Tibial nerve (tissue), 4 donors: ENCODE measurements at regions not wholly inside any gene's neighbourhood (a gene's known extent, or its start where the extent isn't known, plus 50 kb on each side); places are given as distances from the start of the nearest gene placed in this dataset.

Experiments used
- DNase-seq, 2 donors: peaks; one replicate each; pipeline ENCODE4 v3.0.0-alpha.2; 2019; ENCODE audit warnings: low spot score in 2 of 2
- H3K27ac ChIP-seq, 4 donors: fragments of 200-600 bp; sonication (generic) in 3 of 4; one replicate each; pipeline ENCODE4 v1.5.1; 2017 to 2019; ENCODE audit warnings: mild to moderate bottlenecking in 1 of 4
- H3K27me3 ChIP-seq, 2 donors: fragments of 200-600 bp; sonication (generic) in 1 of 2; one replicate each; pipeline versions ENCODE4 v1.5.1 to v1.6.0; 2017 to 2019
- H3K36me3 ChIP-seq, 3 donors: fragments of 200-600 bp; sonication (generic); one replicate each; pipeline ENCODE4 v1.5.1; 2018 to 2019
- H3K4me1 ChIP-seq, 4 donors: fragments of 200-600 bp; sonication (generic) in 3 of 4; one replicate each; pipeline ENCODE4 v1.5.1; 2017 to 2019
- H3K4me3 ChIP-seq, 4 donors: fragments of 200-600 bp; sonication (generic) in 3 of 4; one replicate each; pipeline ENCODE4 v1.5.1; 2017 to 2019; ENCODE audit warnings: mild to moderate bottlenecking in 1 of 4, moderate library complexity in 1 of 4
- H3K9me3 ChIP-seq, 4 donors: fragments of 200-600 bp; sonication (generic) in 3 of 4; one replicate each; pipeline ENCODE4 v1.5.1; 2017 to 2019
- EP300 ChIP-seq, 2 donors: sonication (generic); formaldehyde crosslinking; IDR thresholded peaks; one replicate each; pipeline ENCODE4 v1.6.1; 2017; ENCODE audit warnings: antibody characterized with exemption in 2 of 2, mild to moderate bottlenecking in 1 of 2
- POLR2A ChIP-seq, 2 donors: fragments of 450-650 bp; IDR thresholded peaks; one replicate each; pipeline ENCODE4 v1.6.1; 2017; ENCODE audit warnings: antibody characterized with exemption in 2 of 2, mild to moderate bottlenecking in 2 of 2, moderate library complexity in 2 of 2
- WGBS, 2 donors: methylation state at CpG; one replicate each; pipeline ENCODE4 v1.1.5; 2018; 5-methylcytosine and 5-hydroxymethylcytosine counted together
- TF ChIP-seq, protein P1 (sequence below), 5 experiments: fragments of 200-600 bp in 3 of 5; fragments of 450-650 bp in 2 of 5; sonication (generic) in 3 of 5; IDR thresholded peaks; one replicate each; pipeline ENCODE4 v1.5.1; 2016 to 2019; ENCODE audit warnings: antibody characterized with exemption in 5 of 5, mild to moderate bottlenecking in 3 of 5, moderate library complexity in 2 of 5

DNA sequence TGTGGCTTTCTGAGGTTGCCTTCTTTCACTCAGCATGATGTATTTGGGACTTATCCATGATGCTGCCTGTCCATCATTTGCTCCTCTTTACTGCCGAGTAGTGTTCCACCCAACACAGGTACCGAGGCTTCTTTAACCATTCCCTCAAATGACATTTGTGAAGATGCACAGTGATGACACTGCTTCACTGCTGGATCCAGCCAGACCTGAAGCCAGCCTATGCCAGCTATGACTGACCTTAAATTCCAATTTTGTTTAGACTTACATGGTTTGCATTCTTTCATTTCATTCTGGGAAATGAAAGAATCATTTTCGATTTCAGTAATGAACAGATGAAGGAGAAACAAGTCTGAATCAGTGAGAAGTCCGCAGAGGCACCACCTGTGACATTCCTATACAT lies 271.0 kb downstream of the AACS start:
- TF ChIP-seq EP300 (IDR thresholded peaks at IDR 0.05) (no peak), POLR2A (IDR thresholded peaks at IDR 0.05) (no peak)
- TF ChIP-seq, protein P1, sequence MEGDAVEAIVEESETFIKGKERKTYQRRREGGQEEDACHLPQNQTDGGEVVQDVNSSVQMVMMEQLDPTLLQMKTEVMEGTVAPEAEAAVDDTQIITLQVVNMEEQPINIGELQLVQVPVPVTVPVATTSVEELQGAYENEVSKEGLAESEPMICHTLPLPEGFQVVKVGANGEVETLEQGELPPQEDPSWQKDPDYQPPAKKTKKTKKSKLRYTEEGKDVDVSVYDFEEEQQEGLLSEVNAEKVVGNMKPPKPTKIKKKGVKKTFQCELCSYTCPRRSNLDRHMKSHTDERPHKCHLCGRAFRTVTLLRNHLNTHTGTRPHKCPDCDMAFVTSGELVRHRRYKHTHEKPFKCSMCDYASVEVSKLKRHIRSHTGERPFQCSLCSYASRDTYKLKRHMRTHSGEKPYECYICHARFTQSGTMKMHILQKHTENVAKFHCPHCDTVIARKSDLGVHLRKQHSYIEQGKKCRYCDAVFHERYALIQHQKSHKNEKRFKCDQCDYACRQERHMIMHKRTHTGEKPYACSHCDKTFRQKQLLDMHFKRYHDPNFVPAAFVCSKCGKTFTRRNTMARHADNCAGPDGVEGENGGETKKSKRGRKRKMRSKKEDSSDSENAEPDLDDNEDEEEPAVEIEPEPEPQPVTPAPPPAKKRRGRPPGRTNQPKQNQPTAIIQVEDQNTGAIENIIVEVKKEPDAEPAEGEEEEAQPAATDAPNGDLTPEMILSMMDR (IDR thresholded peaks at IDR 0.05): no peak
- Histone ChIP-seq H3K27me3 (peaks cover 0 to 2% of the 10 kb centered on the region in 2 donors), H3K36me3 (no peaks in the 10 kb centered on the region), H3K4me3 (no peak overlapping the region), H3K27ac (no peak overlapping the region), H3K9me3 (no peaks in the 10 kb centered on the region), H3K4me1 (peaks cover 0 to 10% (median 0%) of the 10 kb centered on the region in 4 donors)
- WGBS, 2 donors: 90 to 95% methylated on average over 4 of the region's 4 CpGs
- no peak for DNase-seq

GRCh38 chr12:125340791-125341190 lies 275.6 kb downstream of the AACS start:
- TF ChIP-seq, protein P1 (IDR thresholded peaks at IDR 0.05): no peak
- peak in 1 of 2 donors; percentile 54 for TF ChIP-seq EP300 (IDR thresholded peaks at IDR 0.05)
- no peaks in the 10 kb centered on the region for H3K27me3 ChIP-seq
- H3K4me1 ChIP-seq: peaks cover 0 to 4% (median 0%) of the 10 kb centered on the region in 4 donors
- peak overlapping the region in 3 of 4 donors; percentile 35 to 73 (median 67) for H3K27ac ChIP-seq
- 11 to 17% methylated on average over 5 of the region's 5 CpGs for WGBS, 2 donors
- no peak overlapping the region for H3K4me3 ChIP-seq
- no peak for DNase-seq
- no peaks in the 10 kb centered on the region for H3K36me3 ChIP-seq
- H3K9me3 ChIP-seq: no peaks in the 10 kb centered on the region

DNA sequence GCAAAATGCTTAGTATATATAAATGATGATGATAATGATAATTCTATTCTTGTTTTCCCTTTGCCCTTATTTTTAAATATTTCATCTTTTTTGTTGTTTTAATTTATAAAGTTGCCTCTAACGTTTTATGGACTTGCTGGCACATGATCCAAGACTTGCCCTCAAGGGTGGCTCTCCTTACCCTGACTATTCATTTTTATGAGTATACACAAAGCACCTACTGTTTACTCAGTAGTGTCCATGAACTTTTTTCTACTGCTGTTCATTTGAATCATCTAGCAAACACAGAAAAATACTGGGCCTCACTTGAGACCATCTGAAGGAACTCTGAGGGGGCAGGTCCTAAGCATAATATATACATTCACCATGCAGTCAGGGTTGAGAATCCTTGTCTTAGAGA lies 276.2 kb downstream of the AACS start:
- WGBS, 2 donors: 42 to 46% methylated on average over 1 of the region's 1 CpG
- Histone ChIP-seq H3K9me3 (no peaks in the 10 kb centered on the region), H3K36me3 (no peaks in the 10 kb centered on the region)

DNA sequence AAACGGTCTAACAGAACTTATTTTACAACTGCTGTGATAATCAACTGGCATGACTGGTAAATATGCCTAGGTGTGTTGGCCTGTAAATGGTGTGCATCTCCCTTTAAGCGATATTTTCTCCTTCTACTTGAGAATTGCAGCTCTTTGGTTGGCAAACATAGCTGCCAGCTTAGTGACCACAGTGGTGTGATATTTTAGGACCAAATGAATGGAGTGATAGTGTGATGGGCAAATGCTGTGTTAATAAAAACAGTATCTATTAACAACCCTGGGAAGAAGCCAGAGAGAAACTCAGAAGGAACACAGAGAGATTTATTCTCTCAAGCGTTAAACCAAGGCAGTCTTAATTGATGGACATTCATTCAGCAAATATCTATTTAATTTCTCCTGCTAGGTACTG lies 278.4 kb downstream of the AACS start:
- no peak overlapping the region for H3K27ac ChIP-seq
- no peak for TF ChIP-seq POLR2A (IDR thresholded peaks at IDR 0.05)
- TF ChIP-seq EP300 (IDR thresholded peaks at IDR 0.05): no peak
- TF ChIP-seq, protein P1 (IDR thresholded peaks at IDR 0.05): no peak
- no peaks in the 10 kb centered on the region for H3K27me3 ChIP-seq
- H3K4me3 ChIP-seq: no peak overlapping the region
- WGBS, 2 donors: 71 to 77% methylated on average over 3 of the region's 3 CpGs
- H3K4me1 ChIP-seq: peaks cover 0 to 9% (median 0%) of the 10 kb centered on the region in 4 donors
- no peaks in the 10 kb centered on the region for H3K36me3 ChIP-seq
- H3K9me3 ChIP-seq: no peaks in the 10 kb centered on the region
- no peak for DNase-seq

More for the DNA sequence above, 276.2 kb downstream of the AACS start:
- Histone ChIP-seq H3K27ac (peak overlapping the region in 2 of 4 donors; percentile 67 to 73), H3K4me1 (peaks cover 0 to 4% (median 0%) of the 10 kb centered on the region in 4 donors), H3K27me3 (no peaks in the 10 kb centered on the region), H3K4me3 (no peak overlapping the region)
- no peak for DNase-seq
- TF ChIP-seq, protein P1 (IDR thresholded peaks at IDR 0.05): no peak
- TF ChIP-seq EP300 (IDR thresholded peaks at IDR 0.05) (no peak), POLR2A (IDR thresholded peaks at IDR 0.05) (no peak)

GRCh38 chr12:125346362-125346761 lies 281.1 kb downstream of the AACS start:
- H3K36me3 ChIP-seq: no peaks in the 10 kb centered on the region
- TF ChIP-seq EP300 (IDR thresholded peaks at IDR 0.05): no peak
- no peak for TF ChIP-seq POLR2A (IDR thresholded peaks at IDR 0.05)
- TF ChIP-seq, protein P1 (IDR thresholded peaks at IDR 0.05): no peak
- WGBS, 2 donors: 38 to 49% methylated on average over 4 of the region's 4 CpGs
- H3K4me3 ChIP-seq: no peak overlapping the region
- DNase-seq: no peak
- peaks cover 0 to 5% (median 0%) of the 10 kb centered on the region in 4 donors for H3K4me1 ChIP-seq
- H3K27me3 ChIP-seq: no peaks in the 10 kb centered on the region
- H3K27ac ChIP-seq: no peak overlapping the region
- no peaks in the 10 kb centered on the region for H3K9me3 ChIP-seq
